B cell (primary cell): ENCODE measurements at regions not wholly inside any gene's neighbourhood (a gene's known extent, or its start where the extent isn't known, plus 50 kb on each side); places are given as distances from the start of the nearest gene placed in this dataset.

ENCODE experiments used
- ATAC-seq: fragments of 200-7000 bp; cut with Tn5 transposase; one replicate; pipeline ENCODE4 v1.10.0; 2021; ENCODE audit warnings: low read depth, mild to moderate bottlenecking, moderate number of reproducible peaks, moderate library complexity
- CTCF ChIA-PET: fragments of 350-600 bp; sonication (Branson Sonifier 250); formaldehyde crosslinking; loops from one replicate; lab custom pipeline; 2021; ENCODE audit warnings: antibody characterized with exemption, inconsistent platforms; lab: Charles Lee
- POLR2A ChIA-PET: fragments of 350-600 bp; sonication (Branson Sonifier 250); formaldehyde crosslinking; loops from one replicate; lab custom pipeline; 2021; ENCODE audit warnings: antibody characterized with exemption; lab: Charles Lee
- DNase-seq: peaks from one replicate; pipeline ENCODE4 v3.0.0; 2013
- H2AFZ ChIP-seq: 2 replicates; pipeline ENCODE4 v1.6.1; 2012; ENCODE audit warnings: mild to moderate bottlenecking, low read depth, low read length; ENCODE audit not compliant: insufficient read depth, poor library complexity, severe bottlenecking
- H3K27ac ChIP-seq, 2 donors: 1 replicate in 1 of 2; 2 replicates in 1 of 2; pipeline ENCODE4 v1.5.1; 2012 to 2013; ENCODE audit warnings: low read length in 2 of 2, mild to moderate bottlenecking in 2 of 2, moderate library complexity in 1 of 2
- H3K27me3 ChIP-seq, 4 experiments: fragments of 200-600 bp in 1 of 4; sonication (generic) in 1 of 4; replicated peaks in 1 of 4; 1 replicate in 2 of 4; 2 replicates in 2 of 4; pipeline versions ENCODE4 v1.6.1 to v1.7.0; 2013 to 2016; ENCODE audit warnings: low read length in 3 of 4, mild to moderate bottlenecking in 2 of 4, mixed read lengths in 1 of 4, moderate library complexity in 1 of 4; ENCODE audit not compliant: insufficient read depth in 4 of 4, control insufficient read depth in 3 of 4; ENCODE audit errors: control extremely low read depth in 1 of 4
- H3K36me3 ChIP-seq, 2 experiments: replicated peaks in 1 of 2; 1 replicate in 1 of 2; 2 replicates in 1 of 2; pipeline versions ENCODE4 v1.6.1 to v1.7.1; 2013; ENCODE audit warnings: low read length in 1 of 2; ENCODE audit not compliant: insufficient read depth in 2 of 2, control insufficient read depth in 1 of 2; ENCODE audit errors: control extremely low read depth in 1 of 2, extremely low read depth in 1 of 2
- H3K4me1 ChIP-seq, 2 donors: fragments of 200-600 bp in 1 of 2; sonication (generic) in 1 of 2; 1 replicate in 1 of 2; 2 replicates in 1 of 2; pipeline versions ENCODE4 v1.5.1 to v1.6.1; 2013 to 2017; ENCODE audit warnings: low read length in 2 of 2; ENCODE audit not compliant: control insufficient read depth in 2 of 2, insufficient read depth in 2 of 2
- H3K4me2 ChIP-seq: replicated peaks from 2 replicates; pipeline ENCODE3; 2012; ENCODE audit warnings: mild to moderate bottlenecking, low read depth, low read length; ENCODE audit not compliant: poor library complexity, severe bottlenecking
- H3K4me3 ChIP-seq, 5 experiments: fragments of 200-600 bp in 1 of 5; sonication (generic) in 1 of 5; 1 replicate in 3 of 5; 2 replicates in 2 of 5; pipeline versions ENCODE4 v1.5.1 to v1.7.0; 2011 to 2016; ENCODE audit warnings: low read length in 4 of 5, mild to moderate bottlenecking in 4 of 5, low read depth in 2 of 5, control low read depth in 1 of 5, moderate library complexity in 1 of 5; ENCODE audit not compliant: insufficient read depth in 1 of 5; ENCODE audit errors: control extremely low read depth in 1 of 5, extremely low read depth in 1 of 5
- H3K79me2 ChIP-seq: fragments of 200-600 bp; sonication (generic); one replicate; pipeline ENCODE4 v1.6.0; 2016; ENCODE audit warnings: low read length; ENCODE audit not compliant: control insufficient read depth, insufficient read depth
- H3K9ac ChIP-seq: fragments of 200-600 bp; sonication (generic); 2 replicates; pipeline ENCODE4 v1.6.1; 2017; ENCODE audit warnings: mild to moderate bottlenecking, low read length, moderate library complexity
- H3K9me3 ChIP-seq, 3 donors: one replicate each; pipeline versions ENCODE4 v1.6.1 to v1.7.1; 2013; ENCODE audit warnings: low read length in 2 of 3; ENCODE audit not compliant: control insufficient read depth in 2 of 3, insufficient read depth in 1 of 3; ENCODE audit errors: control extremely low read depth in 1 of 3
- H4K20me1 ChIP-seq: 2 replicates; pipeline ENCODE4 v1.6.0; 2012; ENCODE audit warnings: mild to moderate bottlenecking, low read length; ENCODE audit not compliant: insufficient read depth, control insufficient read depth, poor library complexity, severe bottlenecking
- H3K27ac Mint-ChIP-seq: one replicate; pipeline ENCODE4 v1.8.0; 2021; ENCODE audit warnings: mixed read lengths
- H3K27me3 Mint-ChIP-seq: one replicate; pipeline ENCODE4 v1.8.0; 2021; ENCODE audit warnings: mixed read lengths
- H3K4me1 Mint-ChIP-seq: one replicate; pipeline ENCODE4 v1.8.0; 2021; ENCODE audit warnings: mixed read lengths
- H3K4me3 Mint-ChIP-seq: one replicate; pipeline ENCODE4 v1.8.0; 2021; ENCODE audit warnings: mixed read lengths
- H3K9me3 Mint-ChIP-seq: one replicate; pipeline ENCODE4 v1.8.0; 2022; ENCODE audit warnings: mixed read lengths; ENCODE audit not compliant: insufficient read depth
- CTCF ChIP-seq: fragments of 200-600 bp; IDR thresholded peaks from one replicate; pipeline ENCODE4 v1.8.0; 2022; ENCODE audit warnings: antibody characterized with exemption, mild to moderate bottlenecking
- EZH2 ChIP-seq: IDR thresholded peaks from 2 replicates; pipeline ENCODE4 v1.6.1; 2012; ENCODE audit warnings: borderline replicate concordance, low read depth, mild to moderate bottlenecking, moderate library complexity, low read length; ENCODE audit not compliant: insufficient read depth, poor library complexity, severe bottlenecking
- WGBS: methylation state at CpG from one replicate; pipeline ENCODE4 v1.1.5; 2013; ENCODE audit warnings: missing lambda C conversion rate; ENCODE audit not compliant: insufficient coverage; 5-methylcytosine and 5-hydroxymethylcytosine counted together
- intact Hi-C: fragments of 100-400 bp; cut with micrococcal nuclease; formaldehyde crosslinking; loops from one replicate; pipeline ENCODE4 v1.10.0; 2022

GRCh38 chr4:175309041-175309440 is 390.9 kb downstream of the ADAM29 start:
- intact Hi-C loops = no loop called here
- TF ChIP-seq CTCF (no peak), EZH2 (no peak)
- no peaks in the 10 kb centered on the region for H3K9me3 ChIP-seq
- H3K4me1 ChIP-seq = no peaks in the 10 kb centered on the region
- no peaks in the 10 kb centered on the region for H3K9me3 Mint-ChIP-seq
- no peak overlapping the region for H3K4me3 Mint-ChIP-seq
- DNase-seq = no peak
- ChIA-PET POLR2A (no interaction called here), CTCF (no interaction called here)
- no peaks in the 10 kb centered on the region for H3K36me3 ChIP-seq
- H3K27me3 ChIP-seq = no peaks in the 10 kb centered on the region
- no peak overlapping the region for H3K27ac Mint-ChIP-seq
- H3K79me2 ChIP-seq = no peaks in the 10 kb centered on the region
- no peak for ATAC-seq
- no CpG with 5 or more reads among the region's 3 CpGs for WGBS
- no peak overlapping the region for H2AFZ ChIP-seq
- H3K4me3 ChIP-seq = no peak overlapping the region
- no peak overlapping the region for H3K27ac ChIP-seq
- no peak overlapping the region for H3K4me2 ChIP-seq
- no peak overlapping the region for H3K9ac ChIP-seq
- no peaks in the 10 kb centered on the region for H4K20me1 ChIP-seq
- H3K27me3 Mint-ChIP-seq = no peaks in the 10 kb centered on the region
- H3K4me1 Mint-ChIP-seq = no peaks in the 10 kb centered on the region

- no peak for TF ChIP-seq EZH2
- TF ChIP-seq CTCF = no peak
- H3K4me2 ChIP-seq = no peak overlapping the region
- 98% methylated on average over 5 of the region's 5 CpGs for WGBS
- no peaks in the 10 kb centered on the region for H3K36me3 ChIP-seq
- DNase-seq = no peak
- H3K79me2 ChIP-seq = no peaks in the 10 kb centered on the region
- H4K20me1 ChIP-seq = no peaks in the 10 kb centered on the region
- no peak overlapping the region for H2AFZ ChIP-seq
- Mint-ChIP-seq H3K4me1 (no peaks in the 10 kb centered on the region), H3K27ac (no peak overlapping the region), H3K27me3 (no peaks in the 10 kb centered on the region), H3K9me3 (no peaks in the 10 kb centered on the region), H3K4me3 (no peak overlapping the region)
- no peaks in the 10 kb centered on the region for H3K27me3 ChIP-seq
- CTCF ChIA-PET = no interaction called here
- H3K4me1 ChIP-seq = no peaks in the 10 kb centered on the region
- H3K9ac ChIP-seq = no peak overlapping the region
- no peaks in the 10 kb centered on the region for H3K9me3 ChIP-seq
- intact Hi-C loops = no loop called here
- no peak overlapping the region for H3K27ac ChIP-seq
- H3K4me3 ChIP-seq = no peak overlapping the region
- POLR2A ChIA-PET = no interaction called here
- no peak for ATAC-seq
Observed at GRCh38 chr4:175325230-175325629, 407.1 kb downstream of the ADAM29 start.
